Adrenal gland (tissue), 5 donors: ENCODE measurements at regions not wholly inside any gene's neighbourhood (a gene's known extent, or its start where the extent isn't known, plus 50 kb on each side); places are given as distances from the start of the nearest gene placed in this dataset.

Experiments used
- CTCF ChIP-seq, 6 experiments: fragments of 450-650 bp in 4 of 6; fragments of 200-600 bp in 2 of 6; sonication (generic) in 1 of 6; IDR thresholded peaks; 1 replicate in 5 of 6; 2 replicates in 1 of 6; pipeline versions ENCODE4 v1.5.1 to v1.8.0; 2016 to 2021; ENCODE audit warnings: antibody characterized with exemption in 6 of 6, mild to moderate bottlenecking in 2 of 6, moderate library complexity in 1 of 6
- POLR2A ChIP-seq, 2 donors: fragments of 450-650 bp; IDR thresholded peaks; one replicate each; pipeline ENCODE4 v1.6.1; 2017; ENCODE audit warnings: antibody characterized with exemption in 2 of 2, mild to moderate bottlenecking in 2 of 2, moderate library complexity in 1 of 2
- donor health status: DM: no; HTN: no; CAD: no.

- TF ChIP-seq CTCF (IDR thresholded peaks at IDR 0.05): no peak
- TF ChIP-seq POLR2A (IDR thresholded peaks at IDR 0.05): no peak
These were observed 189.6 kb upstream of the SOX5 start for GRCh38 chr12:24139035-24139434.
